Colonic mucosa (tissue), 4 donors: ENCODE measurements at regions not wholly inside any gene's neighbourhood (a gene's known extent, or its start where the extent isn't known, plus 50 kb on each side); places are given as distances from the start of the nearest gene placed in this dataset.

Experiments used
- DNase-seq: peaks from one replicate; pipeline ENCODE4 v3.0.0-alpha.2; 2020
- H3K27ac ChIP-seq: fragments of 200-600 bp; one replicate; pipeline ENCODE4 v1.8.0; 2021
- H3K27me3 ChIP-seq: fragments of 200-600 bp; one replicate; pipeline ENCODE4 v1.8.0; 2021
- H3K36me3 ChIP-seq: fragments of 200-600 bp; one replicate; pipeline ENCODE4 v1.8.0; 2021
- H3K4me1 ChIP-seq: fragments of 200-600 bp; one replicate; pipeline ENCODE4 v1.8.0; 2021; ENCODE audit warnings: mild to moderate bottlenecking
- H3K4me3 ChIP-seq: fragments of 200-600 bp; one replicate; pipeline ENCODE4 v1.8.0; 2021
- H3K9ac ChIP-seq, 2 donors: one replicate each; pipeline ENCODE4 v1.7.0; 2013; ENCODE audit warnings: control low read depth in 2 of 2, low read depth in 2 of 2, low read length in 2 of 2
- H3K9me3 ChIP-seq: fragments of 200-600 bp; one replicate; pipeline ENCODE4 v1.8.0; 2021
- CTCF ChIP-seq: fragments of 200-600 bp; IDR thresholded peaks from one replicate; pipeline ENCODE4 v1.8.0; 2022; ENCODE audit warnings: antibody characterized with exemption, mild to moderate bottlenecking
- intact Hi-C: fragments of 100-400 bp; cut with DNase I; formaldehyde crosslinking; loops from one replicate; pipeline ENCODE4 v1.14.1; 2022
- donor health status: healthy.
- donor health status: DM: no; HTN: no; CAD: no.
- donor health status: DM: no; HTN: no; CAD: no.

- Histone ChIP-seq H3K27ac (no peak overlapping the region), H3K4me3 (no peak overlapping the region), H3K36me3 (no peaks in the 10 kb centered on the region), H3K4me1 (no peaks in the 10 kb centered on the region), H3K9me3 (no peaks in the 10 kb centered on the region), H3K9ac (no peak overlapping the region), H3K27me3 (no peaks in the 10 kb centered on the region)
- no peak for DNase-seq
- no peak for TF ChIP-seq CTCF
- intact Hi-C loops, result no loop called here
Measured at GRCh38 chr2:180730976-180731375, 249.4 kb upstream of the UBE2E3 start.

GRCh38 chr2:180728928-180729559, 251.4 kb upstream of the UBE2E3 start:
- no peak for DNase-seq
- Histone ChIP-seq H3K9ac (no peak overlapping the region), H3K27ac (no peak overlapping the region), H3K4me3 (no peak overlapping the region), H3K9me3 (no peaks in the 10 kb centered on the region), H3K36me3 (no peaks in the 10 kb centered on the region), H3K4me1 (no peaks in the 10 kb centered on the region), H3K27me3 (no peaks in the 10 kb centered on the region)
- intact Hi-C loops, result no loop called here
- TF ChIP-seq CTCF, result no peak

- Histone ChIP-seq H3K4me3 (no peak overlapping the region), H3K36me3 (no peaks in the 10 kb centered on the region), H3K4me1 (no peaks in the 10 kb centered on the region), H3K9ac (no peak overlapping the region), H3K9me3 (no peaks in the 10 kb centered on the region), H3K27me3 (no peaks in the 10 kb centered on the region), H3K27ac (no peak overlapping the region)
- intact Hi-C loops, result no loop called here
- no peak for TF ChIP-seq CTCF
- no peak for DNase-seq
Measured at GRCh38 chr2:180723712-180724111, 256.7 kb upstream of the UBE2E3 start.

- Histone ChIP-seq H3K9me3 (no peaks in the 10 kb centered on the region), H3K4me3 (no peak overlapping the region), H3K4me1 (no peaks in the 10 kb centered on the region), H3K27me3 (no peaks in the 10 kb centered on the region), H3K9ac (no peak overlapping the region), H3K27ac (no peak overlapping the region), H3K36me3 (no peaks in the 10 kb centered on the region)
- no peak for TF ChIP-seq CTCF
- intact Hi-C loops, result no loop called here
- no peak for DNase-seq
Measured at GRCh38 chr2:180722551-180723239, 257.7 kb upstream of the UBE2E3 start.

GRCh38 chr2:180720829-180721228, 259.6 kb upstream of the UBE2E3 start:
- no peaks in the 10 kb centered on the region for H3K36me3 ChIP-seq
- H3K9me3 ChIP-seq, result no peaks in the 10 kb centered on the region
- no peak overlapping the region for H3K9ac ChIP-seq
- H3K4me3 ChIP-seq, result no peak overlapping the region
- intact Hi-C loops, result no loop called here
- no peak for DNase-seq
- no peaks in the 10 kb centered on the region for H3K27me3 ChIP-seq
- no peak overlapping the region for H3K27ac ChIP-seq
- H3K4me1 ChIP-seq, result no peaks in the 10 kb centered on the region
- no peak for TF ChIP-seq CTCF
